ENCODE measurements at regions not wholly inside any gene's neighbourhood (a gene's known extent, or its start where the extent isn't known, plus 50 kb on each side); places are given as distances from the start of the nearest gene placed in this dataset.

DNA sequence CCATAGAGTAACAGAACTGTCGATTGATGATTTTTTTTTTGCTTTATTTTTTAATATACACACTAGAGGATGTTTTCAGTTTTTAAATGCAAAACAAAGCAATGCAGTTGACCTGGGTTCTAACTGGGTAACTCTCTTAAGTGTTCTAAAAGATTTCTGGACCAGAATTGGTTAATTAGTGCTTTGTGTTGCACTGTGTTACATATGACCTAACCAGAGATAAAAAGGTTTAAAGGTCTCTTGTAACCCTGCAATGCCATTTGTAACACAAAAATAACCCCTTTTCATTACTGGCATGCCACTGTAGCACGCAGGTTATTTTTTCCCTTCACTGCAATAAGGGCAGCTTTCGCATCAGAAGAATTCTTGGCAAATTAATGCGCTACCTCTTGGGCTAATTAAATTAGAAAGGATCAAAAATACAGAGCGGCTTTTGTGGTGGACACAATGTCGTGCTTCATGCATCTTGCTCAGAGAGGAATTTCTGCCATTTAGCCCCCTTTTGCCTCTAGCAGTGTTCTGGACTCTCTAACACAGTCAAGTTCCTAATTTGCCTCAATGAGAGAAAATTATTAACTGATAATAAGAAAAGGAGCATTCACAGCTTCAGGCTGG lies 250.8 kb upstream of the ZEB2 start:
- peak overlapping the region; percentile 34 for H2AFZ ChIP-seq
- H3K4me1 Mint-ChIP-seq: peaks cover 7% of the 10 kb centered on the region
- H3K36me3 Mint-ChIP-seq (ENCODE audit: low read depth): no peaks in the 10 kb centered on the region
- 0 out of 2 replicates have a peak, but pooled peaks cover 3% of the 10 kb centered on the region for H3K4me1 ChIP-seq (ENCODE audit: insufficient read depth)
- no peak overlapping the region for H3K27ac Mint-ChIP-seq
- DNase-seq (ENCODE audit: low spot score) (no peak), ATAC-seq (no peak)
- TF ChIP-seq STAT1 (IDR thresholded peaks at IDR 0.05; ENCODE audit: unreplicated experiment): no peak
- TF ChIP-seq, protein P1, sequence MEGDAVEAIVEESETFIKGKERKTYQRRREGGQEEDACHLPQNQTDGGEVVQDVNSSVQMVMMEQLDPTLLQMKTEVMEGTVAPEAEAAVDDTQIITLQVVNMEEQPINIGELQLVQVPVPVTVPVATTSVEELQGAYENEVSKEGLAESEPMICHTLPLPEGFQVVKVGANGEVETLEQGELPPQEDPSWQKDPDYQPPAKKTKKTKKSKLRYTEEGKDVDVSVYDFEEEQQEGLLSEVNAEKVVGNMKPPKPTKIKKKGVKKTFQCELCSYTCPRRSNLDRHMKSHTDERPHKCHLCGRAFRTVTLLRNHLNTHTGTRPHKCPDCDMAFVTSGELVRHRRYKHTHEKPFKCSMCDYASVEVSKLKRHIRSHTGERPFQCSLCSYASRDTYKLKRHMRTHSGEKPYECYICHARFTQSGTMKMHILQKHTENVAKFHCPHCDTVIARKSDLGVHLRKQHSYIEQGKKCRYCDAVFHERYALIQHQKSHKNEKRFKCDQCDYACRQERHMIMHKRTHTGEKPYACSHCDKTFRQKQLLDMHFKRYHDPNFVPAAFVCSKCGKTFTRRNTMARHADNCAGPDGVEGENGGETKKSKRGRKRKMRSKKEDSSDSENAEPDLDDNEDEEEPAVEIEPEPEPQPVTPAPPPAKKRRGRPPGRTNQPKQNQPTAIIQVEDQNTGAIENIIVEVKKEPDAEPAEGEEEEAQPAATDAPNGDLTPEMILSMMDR (conservative IDR thresholded peaks at IDR 0.05; ENCODE audit: low read depth in 2 of 2): no peak
- TF ChIP-seq NANOG (IDR thresholded peaks at IDR 0.05; ENCODE audit: borderline replicate concordance): no peak
- TF ChIP-seq EZH2 (IDR thresholded peaks at IDR 0.05; ENCODE audit: low read depth, unreplicated experiment): no peak
- no peak for TF ChIP-seq ZNF114 (CRISPR knock-in tag; IDR thresholded peaks at IDR 0.05)
- TF ChIP-seq, protein P2, sequence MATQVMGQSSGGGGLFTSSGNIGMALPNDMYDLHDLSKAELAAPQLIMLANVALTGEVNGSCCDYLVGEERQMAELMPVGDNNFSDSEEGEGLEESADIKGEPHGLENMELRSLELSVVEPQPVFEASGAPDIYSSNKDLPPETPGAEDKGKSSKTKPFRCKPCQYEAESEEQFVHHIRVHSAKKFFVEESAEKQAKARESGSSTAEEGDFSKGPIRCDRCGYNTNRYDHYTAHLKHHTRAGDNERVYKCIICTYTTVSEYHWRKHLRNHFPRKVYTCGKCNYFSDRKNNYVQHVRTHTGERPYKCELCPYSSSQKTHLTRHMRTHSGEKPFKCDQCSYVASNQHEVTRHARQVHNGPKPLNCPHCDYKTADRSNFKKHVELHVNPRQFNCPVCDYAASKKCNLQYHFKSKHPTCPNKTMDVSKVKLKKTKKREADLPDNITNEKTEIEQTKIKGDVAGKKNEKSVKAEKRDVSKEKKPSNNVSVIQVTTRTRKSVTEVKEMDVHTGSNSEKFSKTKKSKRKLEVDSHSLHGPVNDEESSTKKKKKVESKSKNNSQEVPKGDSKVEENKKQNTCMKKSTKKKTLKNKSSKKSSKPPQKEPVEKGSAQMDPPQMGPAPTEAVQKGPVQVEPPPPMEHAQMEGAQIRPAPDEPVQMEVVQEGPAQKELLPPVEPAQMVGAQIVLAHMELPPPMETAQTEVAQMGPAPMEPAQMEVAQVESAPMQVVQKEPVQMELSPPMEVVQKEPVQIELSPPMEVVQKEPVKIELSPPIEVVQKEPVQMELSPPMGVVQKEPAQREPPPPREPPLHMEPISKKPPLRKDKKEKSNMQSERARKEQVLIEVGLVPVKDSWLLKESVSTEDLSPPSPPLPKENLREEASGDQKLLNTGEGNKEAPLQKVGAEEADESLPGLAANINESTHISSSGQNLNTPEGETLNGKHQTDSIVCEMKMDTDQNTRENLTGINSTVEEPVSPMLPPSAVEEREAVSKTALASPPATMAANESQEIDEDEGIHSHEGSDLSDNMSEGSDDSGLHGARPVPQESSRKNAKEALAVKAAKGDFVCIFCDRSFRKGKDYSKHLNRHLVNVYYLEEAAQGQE (IDR thresholded peaks at IDR 0.05; ENCODE audit: unreplicated experiment): no peak
- TF ChIP-seq JUNB (IDR thresholded peaks at IDR 0.05; ENCODE audit: unreplicated experiment): no peak
- TF ChIP-seq EZH2phosphoT487 (IDR thresholded peaks at IDR 0.05; ENCODE audit: unreplicated experiment): no peak
- TF ChIP-seq, protein P3, sequence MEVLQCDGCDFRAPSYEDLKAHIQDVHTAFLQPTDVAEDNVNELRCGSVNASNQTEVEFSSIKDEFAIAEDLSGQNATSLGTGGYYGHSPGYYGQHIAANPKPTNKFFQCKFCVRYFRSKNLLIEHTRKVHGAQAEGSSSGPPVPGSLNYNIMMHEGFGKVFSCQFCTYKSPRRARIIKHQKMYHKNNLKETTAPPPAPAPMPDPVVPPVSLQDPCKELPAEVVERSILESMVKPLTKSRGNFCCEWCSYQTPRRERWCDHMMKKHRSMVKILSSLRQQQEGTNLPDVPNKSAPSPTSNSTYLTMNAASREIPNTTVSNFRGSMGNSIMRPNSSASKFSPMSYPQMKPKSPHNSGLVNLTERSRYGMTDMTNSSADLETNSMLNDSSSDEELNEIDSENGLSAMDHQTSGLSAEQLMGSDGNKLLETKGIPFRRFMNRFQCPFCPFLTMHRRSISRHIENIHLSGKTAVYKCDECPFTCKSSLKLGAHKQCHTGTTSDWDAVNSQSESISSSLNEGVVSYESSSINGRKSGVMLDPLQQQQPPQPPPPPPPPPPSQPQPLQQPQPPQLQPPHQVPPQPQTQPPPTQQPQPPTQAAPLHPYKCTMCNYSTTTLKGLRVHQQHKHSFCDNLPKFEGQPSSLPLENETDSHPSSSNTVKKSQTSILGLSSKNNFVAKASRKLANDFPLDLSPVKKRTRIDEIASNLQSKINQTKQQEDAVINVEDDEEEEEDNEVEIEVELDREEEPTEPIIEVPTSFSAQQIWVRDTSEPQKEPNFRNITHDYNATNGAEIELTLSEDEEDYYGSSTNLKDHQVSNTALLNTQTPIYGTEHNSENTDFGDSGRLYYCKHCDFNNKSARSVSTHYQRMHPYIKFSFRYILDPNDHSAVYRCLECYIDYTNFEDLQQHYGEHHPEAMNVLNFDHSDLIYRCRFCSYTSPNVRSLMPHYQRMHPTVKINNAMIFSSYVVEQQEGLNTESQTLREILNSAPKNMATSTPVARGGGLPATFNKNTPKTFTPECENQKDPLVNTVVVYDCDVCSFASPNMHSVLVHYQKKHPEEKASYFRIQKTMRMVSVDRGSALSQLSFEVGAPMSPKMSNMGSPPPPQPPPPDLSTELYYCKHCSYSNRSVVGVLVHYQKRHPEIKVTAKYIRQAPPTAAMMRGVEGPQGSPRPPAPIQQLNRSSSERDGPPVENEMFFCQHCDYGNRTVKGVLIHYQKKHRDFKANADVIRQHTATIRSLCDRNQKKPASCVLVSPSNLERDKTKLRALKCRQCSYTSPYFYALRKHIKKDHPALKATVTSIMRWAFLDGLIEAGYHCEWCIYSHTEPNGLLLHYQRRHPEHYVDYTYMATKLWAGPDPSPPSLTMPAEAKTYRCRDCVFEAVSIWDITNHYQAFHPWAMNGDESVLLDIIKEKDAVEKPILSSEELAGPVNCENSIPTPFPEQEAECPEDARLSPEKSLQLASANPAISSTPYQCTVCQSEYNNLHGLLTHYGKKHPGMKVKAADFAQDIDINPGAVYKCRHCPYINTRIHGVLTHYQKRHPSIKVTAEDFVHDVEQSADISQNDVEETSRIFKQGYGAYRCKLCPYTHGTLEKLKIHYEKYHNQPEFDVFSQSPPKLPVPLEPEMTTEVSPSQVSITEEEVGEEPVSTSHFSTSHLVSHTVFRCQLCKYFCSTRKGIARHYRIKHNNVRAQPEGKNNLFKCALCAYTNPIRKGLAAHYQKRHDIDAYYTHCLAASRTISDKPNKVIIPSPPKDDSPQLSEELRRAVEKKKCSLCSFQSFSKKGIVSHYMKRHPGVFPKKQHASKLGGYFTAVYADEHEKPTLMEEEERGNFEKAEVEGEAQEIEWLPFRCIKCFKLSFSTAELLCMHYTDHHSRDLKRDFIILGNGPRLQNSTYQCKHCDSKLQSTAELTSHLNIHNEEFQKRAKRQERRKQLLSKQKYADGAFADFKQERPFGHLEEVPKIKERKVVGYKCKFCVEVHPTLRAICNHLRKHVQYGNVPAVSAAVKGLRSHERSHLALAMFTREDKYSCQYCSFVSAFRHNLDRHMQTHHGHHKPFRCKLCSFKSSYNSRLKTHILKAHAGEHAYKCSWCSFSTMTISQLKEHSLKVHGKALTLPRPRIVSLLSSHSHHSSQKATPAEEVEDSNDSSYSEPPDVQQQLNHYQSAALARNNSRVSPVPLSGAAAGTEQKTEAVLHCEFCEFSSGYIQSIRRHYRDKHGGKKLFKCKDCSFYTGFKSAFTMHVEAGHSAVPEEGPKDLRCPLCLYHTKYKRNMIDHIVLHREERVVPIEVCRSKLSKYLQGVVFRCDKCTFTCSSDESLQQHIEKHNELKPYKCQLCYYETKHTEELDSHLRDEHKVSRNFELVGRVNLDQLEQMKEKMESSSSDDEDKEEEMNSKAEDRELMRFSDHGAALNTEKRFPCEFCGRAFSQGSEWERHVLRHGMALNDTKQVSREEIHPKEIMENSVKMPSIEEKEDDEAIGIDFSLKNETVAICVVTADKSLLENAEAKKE (CRISPR knock-in tag; IDR thresholded peaks at IDR 0.05): no peak
- no peak for TF ChIP-seq CREB1 (CRISPR knock-in tag; IDR thresholded peaks at IDR 0.05; ENCODE audit: low read depth)
- no peak for TF ChIP-seq POLR2AphosphoS5 (IDR thresholded peaks at IDR 0.05; ENCODE audit: low read depth)
- TF ChIP-seq, protein P4, sequence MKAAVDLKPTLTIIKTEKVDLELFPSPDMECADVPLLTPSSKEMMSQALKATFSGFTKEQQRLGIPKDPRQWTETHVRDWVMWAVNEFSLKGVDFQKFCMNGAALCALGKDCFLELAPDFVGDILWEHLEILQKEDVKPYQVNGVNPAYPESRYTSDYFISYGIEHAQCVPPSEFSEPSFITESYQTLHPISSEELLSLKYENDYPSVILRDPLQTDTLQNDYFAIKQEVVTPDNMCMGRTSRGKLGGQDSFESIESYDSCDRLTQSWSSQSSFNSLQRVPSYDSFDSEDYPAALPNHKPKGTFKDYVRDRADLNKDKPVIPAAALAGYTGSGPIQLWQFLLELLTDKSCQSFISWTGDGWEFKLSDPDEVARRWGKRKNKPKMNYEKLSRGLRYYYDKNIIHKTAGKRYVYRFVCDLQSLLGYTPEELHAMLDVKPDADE (IDR thresholded peaks at IDR 0.05): no peak
- H4K20me1 ChIP-seq (replicated peaks; ENCODE audit: insufficient read depth): no peaks in the 10 kb centered on the region
- no peak overlapping the region for H3K4me3 Mint-ChIP-seq
- no peaks in the 10 kb centered on the region for H3F3A ChIP-seq (replicated peaks; ENCODE audit: low read depth)
- no peak overlapping the region for H3K4me2 ChIP-seq
- H3K9me3 Mint-ChIP-seq: no peaks in the 10 kb centered on the region
- no peaks in the 10 kb centered on the region for H3K79me2 ChIP-seq (replicated peaks; ENCODE audit: insufficient read depth)
- no peaks in the 10 kb centered on the region for H3K27me3 Mint-ChIP-seq (ENCODE audit: insufficient read depth, low read depth, poor library complexity)
- no peaks in the 10 kb centered on the region for H3K36me3 ChIP-seq (ENCODE audit: insufficient read depth)
- H3K27me3 ChIP-seq (ENCODE audit: insufficient read depth): no peaks in the 10 kb centered on the region
- H3K9me2 ChIP-seq (ENCODE audit: insufficient read depth): no peaks in the 10 kb centered on the region
- no peak overlapping the region for H3K4me3 ChIP-seq
- H3K27ac ChIP-seq (ENCODE audit: low read depth): no peak overlapping the region

All from GM23338 (cell line).